Trophoblast cell (in vitro differentiated cells and primary cell): ENCODE measurements at regions not wholly inside any gene's neighbourhood (a gene's known extent, or its start where the extent isn't known, plus 50 kb on each side); places are given as distances from the start of the nearest gene placed in this dataset.
A peak's percentile ranks its signal among the peaks of the same experiment; 100 is the strongest.

Experiments used
- DNase-seq, 2 donors: peaks; one replicate each; pipeline ENCODE4 v3.0.0-alpha.2; 2016
- H2AFZ ChIP-seq: 2 replicates; pipeline ENCODE4 v1.6.1; 2013; ENCODE audit warnings: low read length, moderate library complexity, mild to moderate bottlenecking; ENCODE audit not compliant: insufficient read depth, poor library complexity
- H2AK5ac ChIP-seq: 2 replicates; pipeline ENCODE4 v1.6.1; 2013; ENCODE audit warnings: mild to moderate bottlenecking, low read length
- H2BK120ac ChIP-seq: 2 replicates; pipeline ENCODE4 v1.6.1; 2013; ENCODE audit warnings: low read length, mild to moderate bottlenecking, moderate library complexity; ENCODE audit not compliant: insufficient read depth, poor library complexity
- H2BK12ac ChIP-seq: 2 replicates; pipeline ENCODE4 v1.6.1; 2013; ENCODE audit warnings: mild to moderate bottlenecking, low read length, moderate library complexity
- H2BK5ac ChIP-seq: 2 replicates; pipeline ENCODE4 v1.6.1; 2013; ENCODE audit warnings: low read length, low read depth, moderate library complexity, mild to moderate bottlenecking; ENCODE audit not compliant: poor library complexity
- H3K14ac ChIP-seq: 2 replicates; pipeline ENCODE4 v1.6.1; 2013; ENCODE audit warnings: mild to moderate bottlenecking, low read length
- H3K18ac ChIP-seq: 2 replicates; pipeline ENCODE4 v1.6.1; 2013; ENCODE audit warnings: mild to moderate bottlenecking, low read length
- H3K23ac ChIP-seq: 2 replicates; pipeline ENCODE4 v1.6.1; 2013; ENCODE audit warnings: low read length
- H3K27ac ChIP-seq: 2 replicates; pipeline ENCODE4 v1.5.1; 2013; ENCODE audit warnings: low read depth, mild to moderate bottlenecking, inconsistent platforms, low read length, moderate library complexity
- H3K27me3 ChIP-seq: 2 replicates; pipeline ENCODE4 v1.6.1; 2013; ENCODE audit warnings: inconsistent platforms, mild to moderate bottlenecking, low read length, moderate library complexity; ENCODE audit not compliant: insufficient read depth
- H3K36me3 ChIP-seq, 2 experiments: 1 replicate in 1 of 2; 2 replicates in 1 of 2; pipeline ENCODE4 v1.6.1; 2013; ENCODE audit warnings: low read length in 2 of 2, mild to moderate bottlenecking in 2 of 2, moderate library complexity in 1 of 2; ENCODE audit not compliant: insufficient read depth in 2 of 2, control insufficient read depth in 1 of 2
- H3K4ac ChIP-seq: 2 replicates; pipeline ENCODE4 v1.6.1; 2013; ENCODE audit warnings: low read depth, mild to moderate bottlenecking, low read length, moderate library complexity
- H3K4me1 ChIP-seq, 2 experiments: 1 replicate in 1 of 2; 2 replicates in 1 of 2; pipeline ENCODE4 v1.6.1; 2013; ENCODE audit warnings: low read length in 2 of 2, mild to moderate bottlenecking in 2 of 2, moderate library complexity in 1 of 2; ENCODE audit not compliant: insufficient read depth in 2 of 2, control insufficient read depth in 1 of 2
- H3K4me2 ChIP-seq: 2 replicates; pipeline ENCODE4 v1.6.1; 2013; ENCODE audit warnings: inconsistent platforms, mild to moderate bottlenecking, low read length, moderate library complexity
- H3K4me3 ChIP-seq: 2 replicates; pipeline ENCODE4 v1.5.1; 2013; ENCODE audit warnings: mild to moderate bottlenecking, low read depth, low read length, inconsistent platforms
- H3K79me1 ChIP-seq: one replicate; pipeline ENCODE4 v1.6.1; 2013; ENCODE audit warnings: low read length
- H3K79me2 ChIP-seq: 2 replicates; pipeline ENCODE4 v1.6.1; 2013; ENCODE audit warnings: low read length, mild to moderate bottlenecking; ENCODE audit not compliant: control insufficient read depth, insufficient read depth, poor library complexity
- H3K9ac ChIP-seq: 2 replicates; pipeline ENCODE4 v1.6.1; 2013; ENCODE audit warnings: mild to moderate bottlenecking, low read length
- H3K9me3 ChIP-seq: 2 replicates; pipeline ENCODE4 v1.6.1; 2013; ENCODE audit warnings: low read depth, mild to moderate bottlenecking, control low read depth, inconsistent platforms, low read length; ENCODE audit not compliant: insufficient read depth
- H4K12ac ChIP-seq: 2 replicates; pipeline ENCODE4 v1.6.1; 2013; ENCODE audit warnings: low read depth, mild to moderate bottlenecking, low read length, moderate library complexity
- H4K8ac ChIP-seq: 2 replicates; pipeline ENCODE4 v1.6.1; 2013; ENCODE audit warnings: low read depth, mild to moderate bottlenecking, low read length, moderate library complexity
- H4K91ac ChIP-seq: one replicate; pipeline ENCODE4 v1.6.1; 2013; ENCODE audit warnings: low read depth, mild to moderate bottlenecking, low read length, moderate library complexity
- WGBS: extraction: QIAGEN DNeasy Blood & Tissue Kit; methylation state at CpG from one replicate; pipeline ENCODE4 v1.1.7; 2013; ENCODE audit warnings: missing lambda C conversion rate; ENCODE audit not compliant: insufficient read length, insufficient coverage; ENCODE audit errors: extremely low coverage; 5-methylcytosine and 5-hydroxymethylcytosine counted together

- H2AK5ac ChIP-seq: no peak overlapping the region
- no peak overlapping the region for H3K9ac ChIP-seq
- H3K14ac ChIP-seq: no peak overlapping the region
- H4K8ac ChIP-seq: no peak overlapping the region
- no peak overlapping the region for H4K12ac ChIP-seq
- no peak overlapping the region for H2BK12ac ChIP-seq
- no peak overlapping the region for H3K4me3 ChIP-seq
- H3K4me1 ChIP-seq: no peaks in the 10 kb centered on the region
- no peak overlapping the region for H2BK5ac ChIP-seq
- no CpG with 5 or more reads among the region's 10 CpGs for WGBS
- no peak overlapping the region for H2AFZ ChIP-seq
- H3K79me1 ChIP-seq: no peaks in the 10 kb centered on the region
- no peak for DNase-seq
- no peak overlapping the region for H3K4me2 ChIP-seq
- H4K91ac ChIP-seq: no peak overlapping the region
- no peak overlapping the region for H3K23ac ChIP-seq
- H2BK120ac ChIP-seq: no peak overlapping the region
- H3K9me3 ChIP-seq: no peaks in the 10 kb centered on the region
- no peak overlapping the region for H3K4ac ChIP-seq
- H3K36me3 ChIP-seq: no peaks in the 10 kb centered on the region
- H3K18ac ChIP-seq: no peak overlapping the region
- no peaks in the 10 kb centered on the region for H3K79me2 ChIP-seq
- H3K27me3 ChIP-seq: no peaks in the 10 kb centered on the region
- no peak overlapping the region for H3K27ac ChIP-seq
Measured at GRCh38 chr7:35969066-35969465, 168.2 kb downstream of the SEPTIN7 start.

- no peak overlapping the region for H3K4me2 ChIP-seq
Measured at GRCh38 chr7:35970458-35970857, 169.6 kb downstream of the SEPTIN7 start.

GRCh38 chr7:35971133-35971891 is 170.5 kb downstream of the SEPTIN7 start:
- no peak overlapping the region for H2BK5ac ChIP-seq
- H3K14ac ChIP-seq: no peak overlapping the region
- H3K9me3 ChIP-seq: no peaks in the 10 kb centered on the region
- no peaks in the 10 kb centered on the region for H3K4me1 ChIP-seq
- no peak overlapping the region for H3K27ac ChIP-seq
- H3K23ac ChIP-seq: no peak overlapping the region
- no peak overlapping the region for H4K91ac ChIP-seq
- peak in 1 of 2 donors; percentile 47 for DNase-seq
- WGBS: no CpG with 5 or more reads among the region's 55 CpGs
- no peaks in the 10 kb centered on the region for H3K79me1 ChIP-seq
- H3K4ac ChIP-seq: no peak overlapping the region
- H2BK12ac ChIP-seq: no peak overlapping the region
- H3K4me3 ChIP-seq: no peak overlapping the region
- peak overlapping the region; percentile 9 for H2AFZ ChIP-seq
- H3K79me2 ChIP-seq: no peaks in the 10 kb centered on the region
- no peak overlapping the region for H4K8ac ChIP-seq
- no peak overlapping the region for H2AK5ac ChIP-seq
- no peak overlapping the region for H3K18ac ChIP-seq
- no peaks in the 10 kb centered on the region for H3K36me3 ChIP-seq
- H4K12ac ChIP-seq: peak overlapping the region; percentile 51
- no peak overlapping the region for H2BK120ac ChIP-seq
- no peak overlapping the region for H3K9ac ChIP-seq
- no peaks in the 10 kb centered on the region for H3K27me3 ChIP-seq
- H3K4me2 ChIP-seq: no peak overlapping the region

More at GRCh38 chr7:35970458-35970857, 169.6 kb downstream of the SEPTIN7 start:
- Histone ChIP-seq H2AK5ac (no peak overlapping the region), H2BK12ac (no peak overlapping the region), H4K91ac (no peak overlapping the region), H3K9ac (no peak overlapping the region), H3K27me3 (no peaks in the 10 kb centered on the region), H2BK5ac (no peak overlapping the region), H3K79me1 (no peaks in the 10 kb centered on the region), H2AFZ (no peak overlapping the region), H3K18ac (no peak overlapping the region), H2BK120ac (no peak overlapping the region), H4K12ac (no peak overlapping the region), H3K36me3 (no peaks in the 10 kb centered on the region), H3K23ac (no peak overlapping the region), H3K27ac (no peak overlapping the region), H3K4me3 (no peak overlapping the region), H3K4ac (no peak overlapping the region), H3K9me3 (no peaks in the 10 kb centered on the region), H3K14ac (no peak overlapping the region), H3K79me2 (no peaks in the 10 kb centered on the region), H3K4me1 (no peaks in the 10 kb centered on the region), H4K8ac (no peak overlapping the region)
- DNase-seq: no peak
- no CpG with 5 or more reads among the region's 2 CpGs for whole genome bisulfite sequencing

- H3K27ac ChIP-seq: no peak overlapping the region
- H2AFZ ChIP-seq: no peak overlapping the region
- H3K4me2 ChIP-seq: no peak overlapping the region
- H3K4me1 ChIP-seq: no peaks in the 10 kb centered on the region
- H3K36me3 ChIP-seq: no peaks in the 10 kb centered on the region
- H3K14ac ChIP-seq: no peak overlapping the region
- H3K18ac ChIP-seq: no peak overlapping the region
- no peak overlapping the region for H4K8ac ChIP-seq
- H3K79me1 ChIP-seq: no peaks in the 10 kb centered on the region
- no peak overlapping the region for H2AK5ac ChIP-seq
- no peaks in the 10 kb centered on the region for H3K27me3 ChIP-seq
- no peak overlapping the region for H3K9ac ChIP-seq
- no peaks in the 10 kb centered on the region for H3K79me2 ChIP-seq
- no peak overlapping the region for H3K4ac ChIP-seq
- DNase-seq: peak; percentile 53 to 85
- no peak overlapping the region for H3K4me3 ChIP-seq
- no peak overlapping the region for H4K91ac ChIP-seq
- no CpG with 5 or more reads among the region's 1 CpG for WGBS
- H4K12ac ChIP-seq: no peak overlapping the region
- H2BK12ac ChIP-seq: no peak overlapping the region
- no peak overlapping the region for H2BK120ac ChIP-seq
- no peak overlapping the region for H3K23ac ChIP-seq
- no peak overlapping the region for H2BK5ac ChIP-seq
- no peaks in the 10 kb centered on the region for H3K9me3 ChIP-seq
Measured at GRCh38 chr7:35975851-35976454, 175.1 kb downstream of the SEPTIN7 start.
